GM19452 (cell line): ENCODE measurements at regions not wholly inside any gene's neighbourhood (a gene's known extent, or its start where the extent isn't known, plus 50 kb on each side); places are given as distances from the start of the nearest gene placed in this dataset.
"Not testable (repeated sequence)": the region's sequence is repeated elsewhere in the genome, so short reads cannot be mapped to it uniquely, and the experiment has no call there.

Experiments
- ATAC-seq: cut with Tn5 transposase; IDR thresholded peaks from one replicate; pipeline ENCODE4 v1.9.1; 2021; ENCODE audit not compliant: unreplicated experiment

DNA sequence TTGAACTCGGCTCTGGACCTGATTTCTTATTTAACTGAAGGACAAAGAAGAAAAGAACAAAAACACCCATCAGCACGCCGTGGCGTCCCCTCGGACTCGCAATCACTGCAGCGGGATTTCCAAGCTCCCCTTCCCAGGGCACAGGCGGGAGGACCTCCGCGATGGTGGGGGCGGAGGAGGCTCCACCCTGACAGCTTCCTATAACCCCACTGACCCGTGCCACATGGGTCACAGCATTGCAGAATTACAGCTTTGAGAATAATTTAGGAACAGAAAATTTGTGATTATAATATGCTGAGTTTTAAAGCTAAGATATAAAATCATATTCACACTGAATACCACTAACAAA is 129.7 kb upstream of the SEC61G start:
- no peak for ATAC-seq

DNA sequence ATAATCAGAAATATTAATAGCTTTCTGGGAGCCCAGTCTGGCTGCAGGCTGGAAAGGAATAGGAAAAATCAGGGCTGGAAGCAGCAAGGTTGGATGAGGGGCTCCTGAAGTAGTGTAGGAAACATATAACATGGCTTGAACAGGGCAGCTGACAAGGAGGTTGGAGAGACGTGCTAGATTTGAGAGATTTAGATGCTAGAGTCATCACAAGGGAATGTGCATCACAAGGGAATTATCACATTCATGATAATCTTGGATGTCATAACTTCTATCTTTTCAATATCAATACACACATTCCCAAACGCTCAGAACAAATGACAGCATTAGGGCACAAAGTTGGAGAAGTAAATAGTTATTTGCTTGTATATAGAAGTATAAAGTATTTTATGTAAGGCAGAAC is 120.9 kb upstream of the EGFR start:
- no peak for ATAC-seq

DNA sequence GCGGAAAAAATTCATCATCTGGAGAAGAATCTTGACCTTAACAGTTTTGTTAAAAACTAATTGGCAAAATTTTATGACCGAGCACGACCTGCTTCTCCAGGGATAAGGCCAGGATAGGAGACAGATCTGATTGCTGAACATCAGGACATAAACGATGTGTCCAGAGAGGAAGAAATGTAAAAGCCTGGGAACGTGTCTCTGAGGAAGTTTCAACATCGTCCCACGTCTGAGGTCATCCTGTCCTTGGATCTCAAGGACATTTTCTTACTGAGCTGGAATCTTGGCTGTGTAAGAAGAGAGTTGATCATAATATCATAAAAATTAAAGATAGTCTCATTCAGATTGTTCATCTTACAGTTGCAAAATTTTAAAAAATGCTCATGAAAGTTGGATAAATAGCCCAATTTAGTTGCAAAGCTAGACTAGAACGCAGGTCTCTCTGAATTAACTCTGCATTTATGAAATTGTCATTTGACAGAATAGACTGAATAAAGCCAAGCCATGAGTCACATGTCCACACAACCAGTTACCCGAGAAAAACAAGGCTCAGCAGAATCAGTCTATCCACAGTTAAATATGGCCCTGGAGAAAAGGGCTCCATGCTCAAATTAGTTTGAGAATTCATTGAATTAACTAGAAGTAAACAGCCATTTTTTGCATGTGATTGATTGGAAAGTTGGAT is 120.0 kb upstream of the EGFR start:
- no peak for ATAC-seq

DNA sequence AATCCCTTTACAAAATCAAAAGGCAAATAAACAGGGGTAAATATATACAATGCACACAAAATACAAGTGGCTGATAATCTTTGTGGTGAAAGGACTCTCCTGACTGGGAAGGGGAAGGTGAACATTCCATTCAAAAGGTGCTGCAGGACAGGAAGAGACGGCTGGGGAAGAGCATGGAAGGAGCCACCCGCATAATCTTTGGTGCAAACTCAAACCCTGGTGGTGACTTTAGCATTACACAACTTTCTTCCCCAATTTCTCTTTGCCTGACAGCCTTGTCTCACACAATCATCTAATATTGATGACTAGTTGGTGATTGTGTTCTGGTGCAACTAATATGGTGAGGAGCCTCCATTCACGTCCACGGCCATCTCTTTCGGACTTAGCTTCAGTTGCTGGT is 117.0 kb upstream of the EGFR start:
- no peak for ATAC-seq

DNA sequence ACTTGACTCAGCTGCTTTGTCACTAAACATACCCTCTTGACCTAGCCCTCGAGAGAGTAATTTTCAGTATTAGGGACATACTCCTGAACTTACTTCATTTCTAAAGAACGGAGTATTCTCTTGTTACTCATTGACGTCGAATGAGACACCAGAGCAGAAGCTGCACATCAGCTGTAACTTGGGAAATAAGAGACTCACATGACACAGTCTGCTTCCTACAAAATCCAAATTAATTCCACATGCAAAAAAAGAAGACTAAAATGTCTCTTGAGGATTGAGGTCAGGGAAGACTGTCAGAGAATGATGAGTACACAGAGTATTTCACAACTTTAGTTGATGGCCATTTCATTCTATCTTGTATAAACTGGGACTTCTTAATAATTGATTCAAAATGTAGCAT is 114.7 kb upstream of the EGFR start:
- no peak for ATAC-seq

DNA sequence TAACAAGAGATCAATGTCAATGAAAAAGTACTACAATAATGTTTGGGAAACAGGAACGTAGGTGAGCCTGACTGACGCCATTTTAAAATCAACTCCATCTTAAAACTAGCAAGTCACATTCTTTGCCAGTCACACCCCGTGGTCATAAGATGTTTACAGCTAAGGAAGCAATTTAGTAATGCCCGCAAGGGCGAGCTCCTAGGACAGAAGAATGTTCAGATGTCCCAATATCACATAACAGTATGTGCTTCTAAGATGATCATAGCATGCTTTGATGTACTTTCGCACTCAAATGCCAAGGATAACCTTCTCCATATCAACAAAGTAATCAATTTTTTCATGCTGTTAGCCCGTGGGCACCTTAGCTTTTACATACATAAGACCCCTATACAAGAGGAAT is 113.8 kb upstream of the EGFR start:
- ATAC-seq, result no peak

DNA sequence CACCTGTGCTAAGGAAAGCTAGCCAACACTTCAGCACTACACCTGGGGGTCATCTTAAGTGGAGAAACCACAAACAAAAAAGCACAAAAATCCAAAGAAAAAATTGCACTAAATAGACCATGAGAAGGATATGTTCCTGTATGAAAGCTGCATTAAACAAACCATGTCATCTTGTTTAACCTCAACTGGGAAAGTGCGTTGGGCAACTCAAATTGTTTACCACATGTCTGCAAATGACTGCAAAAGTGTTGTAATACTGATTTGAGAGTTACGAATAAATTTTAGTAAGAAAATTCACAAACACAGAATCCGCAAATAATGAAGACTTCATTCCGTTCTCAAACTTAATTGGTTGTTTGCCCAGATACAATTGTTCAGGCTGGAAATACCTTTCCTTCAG is 111.9 kb upstream of the EGFR start:
- no peak for ATAC-seq

DNA sequence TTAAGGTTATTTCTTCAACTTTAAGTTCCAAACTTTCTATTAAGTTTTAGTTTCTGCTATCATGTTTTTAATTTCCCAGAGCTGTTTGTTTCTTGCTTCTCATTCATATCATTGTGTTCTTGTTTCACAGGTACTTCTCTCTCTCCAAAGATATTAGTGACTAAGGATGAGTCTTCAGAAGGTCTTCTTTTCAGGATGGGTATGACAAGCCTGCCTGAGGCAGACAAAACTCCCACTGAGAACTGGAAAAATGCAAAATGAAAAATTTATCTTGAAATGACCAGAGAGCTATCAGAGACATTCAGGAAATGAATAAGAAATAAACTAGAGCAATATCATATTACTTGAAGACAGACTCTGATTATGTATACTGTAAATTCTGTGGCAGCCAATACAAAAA is 110.8 kb upstream of the EGFR start:
- no peak for ATAC-seq

DNA sequence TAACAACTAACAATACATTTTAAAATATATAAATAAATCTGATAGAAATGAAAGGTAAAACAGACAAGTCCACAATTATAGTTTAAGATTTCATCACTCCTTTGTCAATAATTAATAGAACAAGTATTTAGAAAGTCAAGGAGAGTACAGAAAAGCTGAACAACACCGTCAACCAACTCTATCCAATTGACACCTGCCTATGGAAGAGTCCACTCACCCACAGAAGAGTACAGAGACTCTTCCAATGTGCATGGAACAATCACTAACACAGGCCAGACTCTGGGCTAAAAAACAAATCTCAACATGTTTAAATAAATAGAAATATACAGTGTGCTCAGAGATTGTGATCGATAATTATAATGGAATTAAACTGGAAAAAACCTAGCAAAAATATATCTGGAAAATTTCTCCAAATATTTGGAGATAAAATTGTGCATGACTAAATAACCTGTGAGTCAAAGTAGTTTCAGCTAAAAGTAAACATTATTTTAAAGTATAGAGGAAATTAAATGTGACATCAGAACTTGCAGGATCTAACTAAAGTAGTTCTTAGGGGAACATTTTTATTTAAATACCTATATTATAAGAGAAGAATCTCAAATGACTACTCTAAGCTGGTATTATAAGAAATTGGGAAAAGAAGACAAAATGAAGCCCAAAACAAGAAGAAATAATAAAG is 109.9 kb upstream of the EGFR start:
- no peak for ATAC-seq

DNA sequence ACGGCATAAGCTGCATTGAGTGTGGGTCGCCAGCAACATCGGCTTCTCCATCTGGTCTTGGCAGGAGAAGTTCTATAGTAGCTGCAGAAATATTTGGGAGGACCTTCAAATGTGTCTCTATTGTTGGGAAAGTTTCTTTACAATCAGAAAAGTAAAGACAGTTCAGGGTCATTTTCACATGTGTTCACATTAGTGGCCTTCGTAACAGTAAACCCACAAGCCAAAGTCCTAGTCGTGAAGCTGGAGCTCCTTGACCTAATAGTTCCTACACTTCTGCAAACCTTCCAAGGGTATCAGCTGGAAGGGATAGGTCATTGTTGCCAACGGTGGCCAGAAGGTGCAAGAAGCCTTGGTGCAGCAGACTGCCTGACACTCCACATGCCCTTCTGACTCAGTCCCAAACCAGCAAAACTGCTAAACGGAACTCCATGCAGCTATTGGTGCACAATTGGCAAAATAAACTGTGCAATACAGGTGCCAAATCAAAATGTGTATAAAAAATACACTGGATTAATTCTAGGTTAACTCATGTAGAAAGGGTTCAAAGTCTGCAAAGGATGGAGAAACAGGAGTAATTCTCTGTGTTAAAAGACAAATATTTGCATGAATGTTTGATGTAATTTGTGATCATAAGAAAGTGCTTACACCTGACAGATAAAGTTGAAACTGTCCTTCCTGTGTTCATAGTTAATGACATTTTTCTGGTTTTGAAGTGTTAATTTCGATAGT is 102.8 kb upstream of the EGFR start:
- no peak for ATAC-seq

DNA sequence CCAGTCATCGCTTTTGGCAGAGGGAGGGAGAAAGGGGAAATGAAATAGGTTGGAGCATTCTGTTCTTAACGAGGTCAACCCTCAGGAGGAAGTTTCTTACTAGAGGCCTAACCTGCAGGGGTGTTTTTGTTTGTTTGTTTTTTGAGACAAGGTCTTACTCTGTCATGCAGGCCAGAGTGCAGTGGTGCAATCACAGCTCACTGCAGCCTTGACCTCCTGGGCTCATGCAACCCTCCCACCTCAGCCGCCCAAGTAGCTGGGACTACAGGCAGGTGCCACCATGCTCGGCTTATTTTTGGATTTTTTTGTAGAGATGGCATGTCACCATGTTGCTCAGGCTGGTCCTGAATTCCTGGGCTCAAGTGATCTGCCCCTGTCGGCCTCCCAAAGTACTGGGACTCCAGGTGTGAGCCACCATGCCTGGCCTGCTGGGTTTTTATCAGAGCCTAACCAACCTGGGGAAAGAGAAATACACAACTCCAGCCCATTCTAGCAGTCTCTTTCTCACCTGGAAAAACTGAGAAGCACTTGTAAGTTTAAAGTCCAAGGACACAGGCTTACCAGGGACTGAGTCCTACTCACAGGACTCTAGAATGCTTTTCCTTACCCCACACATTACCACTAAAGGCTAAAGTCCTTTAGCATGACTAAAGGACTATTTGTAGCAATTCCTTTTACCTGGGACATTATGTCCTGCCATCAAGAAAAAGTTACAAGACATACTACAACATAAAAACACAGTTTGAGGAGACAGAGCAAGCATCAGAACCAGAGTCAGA is 101.0 kb upstream of the EGFR start:
- no peak for ATAC-seq

DNA sequence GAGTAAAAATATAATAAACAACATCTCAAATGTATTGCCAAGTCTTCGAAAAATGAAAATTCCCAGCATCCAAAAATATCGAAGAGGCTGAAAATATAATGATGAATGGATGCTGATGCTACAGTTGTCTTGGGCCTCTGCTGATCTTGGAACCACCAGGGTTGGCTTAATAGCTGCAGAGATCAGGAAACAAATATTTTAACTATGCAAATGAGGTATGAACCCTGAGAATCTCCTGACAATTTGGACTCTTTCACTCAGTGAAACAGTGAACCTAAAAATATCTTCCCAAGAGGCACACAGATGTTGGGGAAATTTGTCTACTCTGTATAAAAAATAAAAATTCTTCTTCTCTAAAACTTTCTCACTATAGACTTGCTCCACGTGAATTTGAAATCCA is 97.7 kb upstream of the EGFR start:
- ATAC-seq, result no peak

DNA sequence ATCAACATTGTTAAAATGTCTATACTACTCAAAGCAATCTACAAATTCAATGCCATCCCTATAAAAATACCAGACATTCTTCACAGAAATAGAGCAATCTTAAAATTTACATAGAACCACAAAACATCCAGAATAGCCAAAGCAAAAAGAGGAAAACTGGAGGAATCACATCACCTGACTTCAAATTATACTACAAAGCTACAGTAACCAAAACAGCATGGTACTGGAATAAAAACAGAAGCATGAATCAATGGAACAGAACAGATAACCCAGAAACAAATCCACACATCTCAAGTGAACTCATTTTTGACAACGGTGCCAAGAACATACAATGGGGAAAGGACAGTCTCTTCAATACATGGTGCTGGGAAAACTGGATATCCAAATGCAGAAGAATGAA is 87.3 kb upstream of the EGFR start:
- ATAC-seq, result no peak

DNA sequence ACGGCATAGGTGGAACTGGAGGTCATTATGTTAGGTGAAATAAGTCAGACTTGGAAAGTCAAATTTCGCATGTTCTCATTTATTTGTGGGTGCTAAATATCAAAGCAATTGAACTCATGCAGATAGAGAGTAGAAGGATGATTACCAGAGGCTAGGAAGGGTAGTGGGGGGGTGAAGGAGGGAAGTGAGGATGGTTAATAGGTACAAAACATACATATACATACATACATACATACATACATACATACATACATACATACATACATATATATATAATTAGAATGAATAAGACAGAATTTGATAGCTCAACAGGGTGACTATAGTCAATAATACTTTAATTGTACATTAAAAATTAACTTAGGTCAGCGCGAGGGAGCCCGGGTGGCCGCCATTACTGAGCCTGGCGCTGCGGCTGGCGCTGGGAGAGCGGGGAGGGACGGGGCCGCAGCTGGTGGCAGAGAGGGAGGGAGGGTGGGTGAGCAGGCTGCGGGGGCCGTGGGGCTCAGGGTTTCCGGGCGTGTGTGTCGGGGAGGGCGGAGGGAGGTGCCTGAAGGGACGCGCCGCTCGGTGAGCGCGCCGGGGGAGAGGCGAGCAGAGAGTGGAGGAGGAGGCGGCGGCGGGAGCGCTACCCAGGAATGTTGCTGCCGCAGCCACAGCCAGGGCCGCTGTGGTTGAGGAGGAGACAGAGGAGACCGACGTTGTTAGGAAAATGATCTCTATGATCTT is 85.8 kb upstream of the EGFR start:
- no peak for ATAC-seq

DNA sequence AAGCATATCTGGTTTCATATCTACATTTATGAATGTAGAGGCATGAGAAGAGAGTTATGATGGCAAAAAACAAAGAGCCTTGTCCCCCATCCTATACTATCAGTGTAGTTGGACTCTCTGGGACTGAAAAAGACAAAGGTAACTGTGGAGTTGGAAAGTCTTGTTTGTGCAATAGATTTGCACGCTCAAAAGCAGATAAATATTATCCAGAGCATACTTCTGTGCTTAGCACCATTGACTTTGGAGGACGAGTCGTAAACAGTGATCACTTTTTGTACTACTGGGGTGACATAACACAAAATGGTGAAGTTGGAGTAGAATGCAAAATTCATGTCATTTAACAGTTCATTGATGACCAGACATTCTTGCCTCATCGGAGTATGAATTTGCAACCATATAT is 85.2 kb upstream of the EGFR start:
- no peak for ATAC-seq

DNA sequence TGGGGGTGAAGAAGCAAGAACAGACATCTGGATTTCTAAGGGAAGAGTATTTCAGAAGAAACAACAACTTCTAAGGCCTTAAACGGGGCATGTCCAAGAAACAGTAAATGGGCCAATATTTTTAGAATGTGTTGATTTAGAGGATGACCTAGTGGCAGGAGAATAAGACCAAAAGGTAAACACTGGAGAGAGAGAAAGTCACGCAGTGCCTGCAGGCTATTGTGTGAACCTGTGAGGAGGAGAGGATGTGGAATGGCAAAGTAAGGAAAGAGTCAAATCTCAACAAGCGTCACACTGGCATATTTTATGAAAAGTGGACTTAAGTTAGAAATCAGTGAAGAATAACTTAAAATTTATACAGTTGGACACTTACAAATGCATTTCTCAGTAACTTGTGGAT is 78.1 kb upstream of the EGFR start:
- no peak for ATAC-seq

DNA sequence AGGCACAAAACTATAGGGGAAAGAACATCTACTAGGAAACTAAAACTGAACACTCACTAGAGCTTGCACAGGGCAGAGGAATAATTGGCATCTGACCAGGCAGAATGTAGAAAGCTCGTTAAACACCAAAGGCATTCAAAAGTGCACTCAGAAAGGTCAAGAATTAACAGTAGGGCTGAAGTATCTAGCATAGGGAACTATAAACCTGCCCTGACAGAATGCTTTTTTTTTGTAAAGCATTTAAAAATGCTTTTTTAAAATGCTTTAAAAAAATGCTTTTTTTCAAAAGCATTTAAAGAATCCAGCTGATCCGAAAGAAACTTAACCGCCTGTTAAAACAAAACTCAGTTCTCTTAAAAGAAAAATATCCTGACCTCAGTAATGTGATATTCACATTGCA is 74.6 kb upstream of the EGFR start:
- no peak for ATAC-seq

DNA sequence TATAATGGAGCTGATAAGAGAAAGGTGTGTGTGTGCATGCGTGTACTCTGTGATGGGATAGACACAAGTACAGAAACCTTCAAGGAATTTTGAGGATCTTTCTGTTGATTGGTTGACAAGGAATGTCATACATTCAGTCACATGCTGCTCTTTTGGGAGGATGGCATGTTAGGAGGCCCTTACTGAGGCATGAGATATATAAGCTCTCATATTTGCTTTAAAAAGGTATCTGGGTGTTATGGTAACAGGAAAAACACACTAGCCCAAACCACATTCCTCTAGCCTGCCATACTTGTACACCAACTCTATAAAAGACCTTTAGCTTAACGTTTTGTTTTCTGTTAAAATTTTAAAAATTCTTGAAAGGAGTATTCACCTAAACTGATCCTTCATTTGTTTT is 72.5 kb upstream of the EGFR start:
- ATAC-seq, result no peak

DNA sequence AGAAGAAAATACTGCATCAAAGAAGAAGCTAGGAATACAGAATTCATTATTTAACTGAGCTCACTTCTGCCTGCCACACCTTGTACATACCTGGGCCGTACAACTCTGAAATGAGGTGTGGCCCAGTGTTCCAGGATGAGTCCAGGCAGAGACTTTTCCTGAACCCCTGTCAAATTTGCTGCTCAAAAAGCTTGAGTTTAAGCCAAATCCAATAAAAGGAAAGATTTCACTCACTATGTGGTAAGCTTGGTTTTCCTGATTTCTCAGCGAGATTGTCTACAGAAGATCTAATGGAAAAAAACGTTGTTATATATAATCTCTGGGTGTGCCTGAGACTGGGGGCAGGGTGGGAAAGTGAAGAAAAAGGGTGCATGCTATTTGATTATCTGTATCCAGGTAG is 72.1 kb upstream of the EGFR start:
- ATAC-seq, result no peak

DNA sequence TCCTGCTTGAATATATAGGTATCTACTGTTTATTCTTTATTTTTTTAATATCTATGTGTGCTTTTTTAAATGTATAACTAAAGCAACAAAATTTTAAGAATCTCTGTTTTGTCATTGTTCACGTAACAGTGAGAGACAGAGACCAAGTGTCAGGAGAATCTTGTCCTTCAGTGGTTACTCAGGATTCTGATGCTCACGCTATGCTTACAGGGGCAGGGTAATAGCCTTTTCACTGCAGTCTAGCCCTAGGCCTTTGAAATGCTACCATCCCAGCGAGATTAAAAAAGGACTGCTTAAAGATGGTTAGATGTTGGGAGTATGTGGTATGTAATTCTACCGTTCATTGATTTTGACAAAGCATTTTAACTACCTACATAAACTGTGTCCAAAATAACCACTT is 71.6 kb upstream of the EGFR start:
- no peak for ATAC-seq

DNA sequence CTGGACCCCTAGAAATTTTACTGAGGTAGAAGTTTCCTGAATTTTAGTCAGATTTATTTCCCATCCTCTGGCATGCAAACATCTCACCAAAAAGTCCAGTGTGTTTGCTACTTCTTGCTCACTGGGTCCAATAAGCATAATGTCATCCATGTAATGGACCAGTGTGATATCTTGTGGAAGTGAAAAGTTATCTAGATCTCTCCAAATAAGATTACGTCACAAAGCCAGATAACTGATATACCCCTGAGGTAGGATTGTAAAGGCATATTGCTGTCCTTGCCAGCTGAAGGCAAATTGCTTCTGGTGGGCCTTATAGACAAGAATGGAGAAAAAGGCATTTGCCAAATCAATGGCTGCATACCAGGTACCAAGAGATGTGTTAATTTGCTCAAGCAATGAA is 69.3 kb upstream of the EGFR start:
- ATAC-seq, result not testable (repeated sequence)
